Mesendoderm (in vitro differentiated cells): ENCODE measurements at regions not wholly inside any gene's neighbourhood (a gene's known extent, or its start where the extent isn't known, plus 50 kb on each side); places are given as distances from the start of the nearest gene placed in this dataset.
A peak's percentile ranks its signal among the peaks of the same experiment; 100 is the strongest.

Experiments used
- DNase-seq: peaks from one replicate; pipeline ENCODE4 v3.0.0; 2013
- H2AK5ac ChIP-seq: 2 replicates; pipeline ENCODE4 v1.6.1; 2013; ENCODE audit warnings: low read length, inconsistent platforms
- H2BK120ac ChIP-seq: 2 replicates; pipeline ENCODE4 v1.6.1; 2013; ENCODE audit warnings: low read depth, mild to moderate bottlenecking, low read length, moderate library complexity, mixed read lengths
- H2BK15ac ChIP-seq: replicated peaks from 2 replicates; pipeline ENCODE4 v1.6.1; 2013; ENCODE audit warnings: low read depth, mild to moderate bottlenecking, moderate library complexity
- H2BK5ac ChIP-seq: 2 replicates; pipeline ENCODE4 v1.6.1; 2013; ENCODE audit warnings: low read length, inconsistent platforms
- H3K18ac ChIP-seq: 2 replicates; pipeline ENCODE4 v1.6.1; 2013; ENCODE audit warnings: mild to moderate bottlenecking, low read length, mixed read lengths
- H3K23ac ChIP-seq: one replicate; pipeline ENCODE4 v1.6.1; 2013; ENCODE audit warnings: low read length
- H3K27ac ChIP-seq: 2 replicates; pipeline ENCODE4 v1.5.1; 2013; ENCODE audit warnings: low read depth, mild to moderate bottlenecking, inconsistent platforms, low read length, moderate library complexity
- H3K27me3 ChIP-seq: 2 replicates; pipeline ENCODE4 v1.6.1; 2013; ENCODE audit warnings: low read length, control low read depth, mild to moderate bottlenecking, inconsistent platforms; ENCODE audit not compliant: insufficient read depth, poor library complexity
- H3K36me3 ChIP-seq: 2 replicates; pipeline ENCODE4 v1.6.1; 2013; ENCODE audit warnings: low read length, inconsistent platforms; ENCODE audit not compliant: control insufficient read depth, insufficient read depth
- H3K4ac ChIP-seq: one replicate; pipeline ENCODE4 v1.6.1; 2013; ENCODE audit warnings: low read depth, mild to moderate bottlenecking, low read length, moderate library complexity
- H3K4me1 ChIP-seq: 2 replicates; pipeline ENCODE4 v1.6.1; 2013; ENCODE audit warnings: low read depth, low read length, inconsistent platforms; ENCODE audit not compliant: control insufficient read depth
- H3K4me2 ChIP-seq: 2 replicates; pipeline ENCODE4 v1.6.1; 2013; ENCODE audit warnings: low read length
- H3K4me3 ChIP-seq: 2 replicates; pipeline ENCODE4 v1.5.1; 2013; ENCODE audit warnings: mild to moderate bottlenecking, low read length
- H3K56ac ChIP-seq: one replicate; pipeline ENCODE4 v1.6.1; 2013; ENCODE audit warnings: low read length
- H3K79me1 ChIP-seq: 2 replicates; pipeline ENCODE4 v1.6.1; 2013; ENCODE audit warnings: low read length, inconsistent platforms
- H3K79me2 ChIP-seq: 2 replicates; pipeline ENCODE4 v1.6.1; 2013; ENCODE audit warnings: mild to moderate bottlenecking, low read length; ENCODE audit not compliant: control insufficient read depth, insufficient read depth
- H3K9ac ChIP-seq: 2 replicates; pipeline ENCODE4 v1.6.1; 2013; ENCODE audit warnings: low read length, inconsistent platforms
- H4K5ac ChIP-seq: one replicate; pipeline ENCODE4 v1.6.1; 2013; ENCODE audit warnings: low read length
- H4K8ac ChIP-seq: one replicate; pipeline ENCODE4 v1.6.1; 2013; ENCODE audit warnings: low read depth, mild to moderate bottlenecking, control low read depth, low read length, moderate library complexity
- WGBS: extraction: QIAGEN DNeasy Blood & Tissue Kit; methylation state at CpG from one replicate; pipeline ENCODE4 v1.1.7; 2013; ENCODE audit warnings: low lambda C conversion rate, missing lambda C conversion rate; ENCODE audit not compliant: insufficient coverage; ENCODE audit errors: extremely low coverage; 5-methylcytosine and 5-hydroxymethylcytosine counted together

GRCh38 chr4:123737156-123737555 is 340.6 kb downstream of the SPRY1 start:
- Histone ChIP-seq H3K79me2 (no peaks in the 10 kb centered on the region), H3K56ac (no peak overlapping the region), H3K36me3 (no peaks in the 10 kb centered on the region), H3K4me1 (no peaks in the 10 kb centered on the region), H3K9ac (no peak overlapping the region), H3K4ac (no peak overlapping the region), H3K27me3 (no peaks in the 10 kb centered on the region), H3K4me3 (no peak overlapping the region), H3K79me1 (no peaks in the 10 kb centered on the region), H3K27ac (no peak overlapping the region), H2BK120ac (no peak overlapping the region), H2BK15ac (no peak overlapping the region), H2BK5ac (no peak overlapping the region), H3K23ac (no peak overlapping the region), H3K4me2 (no peak overlapping the region), H2AK5ac (no peak overlapping the region), H4K5ac (no peak overlapping the region), H3K18ac (no peak overlapping the region), H4K8ac (no peak overlapping the region)
- DNase-seq, result no peak
- no CpG with 5 or more reads among the region's 1 CpG for WGBS

GRCh38 chr4:123739806-123740205 is 343.2 kb downstream of the SPRY1 start:
- Histone ChIP-seq H3K23ac (peak overlapping the region; percentile 20), H3K18ac (peak overlapping the region; percentile 40), H3K27me3 (no peaks in the 10 kb centered on the region), H3K27ac (no peak overlapping the region), H2AK5ac (no peak overlapping the region), H2BK120ac (no peak overlapping the region), H3K4me2 (no peak overlapping the region), H3K4me3 (no peak overlapping the region), H3K79me2 (no peaks in the 10 kb centered on the region), H3K4ac (peak overlapping the region; percentile 31), H2BK15ac (no peak overlapping the region), H2BK5ac (no peak overlapping the region), H3K4me1 (peaks cover under 1% of the 10 kb centered on the region), H4K5ac (no peak overlapping the region), H3K36me3 (no peaks in the 10 kb centered on the region), H3K9ac (no peak overlapping the region), H3K56ac (no peak overlapping the region), H3K79me1 (no peaks in the 10 kb centered on the region), H4K8ac (no peak overlapping the region)
- no CpG with 5 or more reads among the region's 4 CpGs for WGBS
- no peak for DNase-seq

- no peaks in the 10 kb centered on the region for H3K27me3 ChIP-seq
- H3K4me3 ChIP-seq, result no peak overlapping the region
- no peak overlapping the region for H3K4me2 ChIP-seq
- no peak overlapping the region for H3K18ac ChIP-seq
- no peak overlapping the region for H4K8ac ChIP-seq
- no peaks in the 10 kb centered on the region for H3K36me3 ChIP-seq
- no peak overlapping the region for H4K5ac ChIP-seq
- H3K4ac ChIP-seq, result no peak overlapping the region
- peak; percentile 19 for DNase-seq
- H3K56ac ChIP-seq, result no peak overlapping the region
- H3K4me1 ChIP-seq, result peaks cover 3% of the 10 kb centered on the region
- H3K27ac ChIP-seq, result no peak overlapping the region
- H3K9ac ChIP-seq, result no peak overlapping the region
- no peak overlapping the region for H2AK5ac ChIP-seq
- H2BK120ac ChIP-seq, result no peak overlapping the region
- no peak overlapping the region for H3K23ac ChIP-seq
- no peak overlapping the region for H2BK5ac ChIP-seq
- no peaks in the 10 kb centered on the region for H3K79me1 ChIP-seq
- no peak overlapping the region for H2BK15ac ChIP-seq
- WGBS, result no CpG with 5 or more reads among the region's 3 CpGs
- H3K79me2 ChIP-seq, result no peaks in the 10 kb centered on the region
Observed at GRCh38 chr4:123740236-123740635, 343.6 kb downstream of the SPRY1 start.

- H3K9ac ChIP-seq, result no peak overlapping the region
- no CpG with 5 or more reads among the region's 2 CpGs for WGBS
- no peak overlapping the region for H3K27ac ChIP-seq
Observed at GRCh38 chr4:123741906-123742305, 345.3 kb downstream of the SPRY1 start.

GRCh38 chr4:123743848-123744247 is 347.3 kb downstream of the SPRY1 start:
- H3K27ac ChIP-seq, result no peak overlapping the region

More at GRCh38 chr4:123741906-123742305, 345.3 kb downstream of the SPRY1 start:
- no peak overlapping the region for H3K4me2 ChIP-seq
- H3K36me3 ChIP-seq, result no peaks in the 10 kb centered on the region
- H3K4me1 ChIP-seq, result peaks cover 3% of the 10 kb centered on the region
- H3K27me3 ChIP-seq, result no peaks in the 10 kb centered on the region
- no peaks in the 10 kb centered on the region for H3K79me2 ChIP-seq
- no peak overlapping the region for H3K4me3 ChIP-seq
- H3K56ac ChIP-seq, result no peak overlapping the region
- no peak overlapping the region for H2BK120ac ChIP-seq
- H3K79me1 ChIP-seq, result no peaks in the 10 kb centered on the region
- H2BK15ac ChIP-seq, result peak overlapping the region; percentile 92
- peak overlapping the region; percentile 16 for H3K4ac ChIP-seq
- no peak overlapping the region for H4K8ac ChIP-seq
- no peak for DNase-seq
- H2BK5ac ChIP-seq, result no peak overlapping the region
- no peak overlapping the region for H4K5ac ChIP-seq
- no peak overlapping the region for H2AK5ac ChIP-seq
- no peak overlapping the region for H3K18ac ChIP-seq
- H3K23ac ChIP-seq, result no peak overlapping the region

GRCh38 chr4:123744664-123745290 is 348.2 kb downstream of the SPRY1 start:
- no peak overlapping the region for H2BK15ac ChIP-seq
- H3K27me3 ChIP-seq, result no peaks in the 10 kb centered on the region
- H3K79me2 ChIP-seq, result no peaks in the 10 kb centered on the region
- H2BK120ac ChIP-seq, result peak overlapping the region; percentile 36
- H3K23ac ChIP-seq, result peak overlapping the region; percentile 19
- DNase-seq, result no peak
- peak overlapping the region; percentile 17 for H3K9ac ChIP-seq
- no peak overlapping the region for H2AK5ac ChIP-seq
- no peak overlapping the region for H3K27ac ChIP-seq
- no peak overlapping the region for H3K4me2 ChIP-seq
- H3K4me3 ChIP-seq, result no peak overlapping the region
- no peak overlapping the region for H3K4ac ChIP-seq
- H3K4me1 ChIP-seq, result peaks cover 4% of the 10 kb centered on the region
- H3K18ac ChIP-seq, result no peak overlapping the region
- H3K36me3 ChIP-seq, result no peaks in the 10 kb centered on the region
- peak overlapping the region; percentile 44 for H4K5ac ChIP-seq
- peak overlapping the region; percentile 53 for H3K56ac ChIP-seq
- H2BK5ac ChIP-seq, result no peak overlapping the region
- no CpG with 5 or more reads among the region's 8 CpGs for WGBS
- no peak overlapping the region for H4K8ac ChIP-seq
- no peaks in the 10 kb centered on the region for H3K79me1 ChIP-seq

More at GRCh38 chr4:123743848-123744247, 347.3 kb downstream of the SPRY1 start:
- no peak overlapping the region for H3K56ac ChIP-seq
- no peak overlapping the region for H3K4ac ChIP-seq
- H2BK5ac ChIP-seq, result no peak overlapping the region
- no peak overlapping the region for H3K9ac ChIP-seq
- H4K8ac ChIP-seq, result no peak overlapping the region
- no peak overlapping the region for H2BK120ac ChIP-seq
- H4K5ac ChIP-seq, result no peak overlapping the region
- H3K36me3 ChIP-seq, result no peaks in the 10 kb centered on the region
- no peak overlapping the region for H3K4me2 ChIP-seq
- no peak overlapping the region for H3K4me3 ChIP-seq
- no peak overlapping the region for H2BK15ac ChIP-seq
- H3K23ac ChIP-seq, result no peak overlapping the region
- H3K4me1 ChIP-seq, result peaks cover 3% of the 10 kb centered on the region
- no peaks in the 10 kb centered on the region for H3K27me3 ChIP-seq
- no peaks in the 10 kb centered on the region for H3K79me1 ChIP-seq
- H3K18ac ChIP-seq, result no peak overlapping the region
- H2AK5ac ChIP-seq, result no peak overlapping the region
- no peaks in the 10 kb centered on the region for H3K79me2 ChIP-seq
- no peak for DNase-seq
